ENCODE measurements at regions not wholly inside any gene's neighbourhood (a gene's known extent, or its start where the extent isn't known, plus 50 kb on each side); places are given as distances from the start of the nearest gene placed in this dataset.

DNA sequence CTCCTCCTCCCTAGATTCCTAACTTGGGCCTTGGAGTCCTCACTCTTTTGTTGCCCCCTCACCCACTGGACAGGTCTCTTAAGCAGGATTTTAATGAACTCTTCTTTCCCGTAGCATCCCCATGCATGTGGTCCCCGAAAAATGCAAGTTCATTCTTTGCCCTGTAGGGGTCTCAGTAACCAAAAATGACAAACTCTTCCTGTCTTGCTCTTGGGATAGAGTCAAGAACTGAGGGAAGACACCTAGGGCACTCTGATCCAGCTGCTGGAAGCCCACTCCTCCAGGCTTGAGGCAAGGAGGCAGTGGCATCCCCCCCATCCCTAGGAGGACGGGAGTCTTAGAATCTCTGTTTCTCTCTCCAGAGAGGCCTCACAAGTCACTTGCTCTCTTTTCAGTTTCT, 987.0 kb downstream of the DIAPH3 start:
- TF ChIP-seq, protein P1, sequence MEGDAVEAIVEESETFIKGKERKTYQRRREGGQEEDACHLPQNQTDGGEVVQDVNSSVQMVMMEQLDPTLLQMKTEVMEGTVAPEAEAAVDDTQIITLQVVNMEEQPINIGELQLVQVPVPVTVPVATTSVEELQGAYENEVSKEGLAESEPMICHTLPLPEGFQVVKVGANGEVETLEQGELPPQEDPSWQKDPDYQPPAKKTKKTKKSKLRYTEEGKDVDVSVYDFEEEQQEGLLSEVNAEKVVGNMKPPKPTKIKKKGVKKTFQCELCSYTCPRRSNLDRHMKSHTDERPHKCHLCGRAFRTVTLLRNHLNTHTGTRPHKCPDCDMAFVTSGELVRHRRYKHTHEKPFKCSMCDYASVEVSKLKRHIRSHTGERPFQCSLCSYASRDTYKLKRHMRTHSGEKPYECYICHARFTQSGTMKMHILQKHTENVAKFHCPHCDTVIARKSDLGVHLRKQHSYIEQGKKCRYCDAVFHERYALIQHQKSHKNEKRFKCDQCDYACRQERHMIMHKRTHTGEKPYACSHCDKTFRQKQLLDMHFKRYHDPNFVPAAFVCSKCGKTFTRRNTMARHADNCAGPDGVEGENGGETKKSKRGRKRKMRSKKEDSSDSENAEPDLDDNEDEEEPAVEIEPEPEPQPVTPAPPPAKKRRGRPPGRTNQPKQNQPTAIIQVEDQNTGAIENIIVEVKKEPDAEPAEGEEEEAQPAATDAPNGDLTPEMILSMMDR (IDR thresholded peaks at IDR 0.05) = no peak
- TF ChIP-seq POLR2AphosphoS5 (IDR thresholded peaks at IDR 0.05) = no peak
- TF ChIP-seq POLR2A (IDR thresholded peaks at IDR 0.05) = no peak

Data from prostate gland (tissue), 2 donors.